GM19452 (cell line): ENCODE measurements at regions not wholly inside any gene's neighbourhood (a gene's known extent, or its start where the extent isn't known, plus 50 kb on each side); places are given as distances from the start of the nearest gene placed in this dataset.

Experiments
- ATAC-seq: cut with Tn5 transposase; IDR thresholded peaks from one replicate; pipeline ENCODE4 v1.9.1; 2021; ENCODE audit not compliant: unreplicated experiment

GRCh38 chr6:140319209-140319608 is 944.8 kb upstream of the CITED2 start:
- ATAC-seq: peak; percentile 89

- no peak for ATAC-seq
Measured at GRCh38 chr6:140318408-140318807, 944.0 kb upstream of the CITED2 start.

GRCh38 chr6:140317950-140318349 is 943.5 kb upstream of the CITED2 start:
- ATAC-seq: no peak

GRCh38 chr6:140316966-140317365 is 942.5 kb upstream of the CITED2 start:
- ATAC-seq: no peak

GRCh38 chr6:140314682-140315081 is 940.2 kb upstream of the CITED2 start:
- no peak for ATAC-seq

GRCh38 chr6:140311146-140311545 is 936.7 kb upstream of the CITED2 start:
- ATAC-seq: no peak

GRCh38 chr6:140303218-140303949 is 928.9 kb upstream of the CITED2 start:
- no peak for ATAC-seq

GRCh38 chr6:140300331-140300730 is 925.9 kb upstream of the CITED2 start:
- ATAC-seq: no peak

GRCh38 chr6:140289186-140289585 is 914.7 kb upstream of the CITED2 start:
- ATAC-seq: no peak

GRCh38 chr6:140285998-140286690 is 911.7 kb upstream of the CITED2 start:
- ATAC-seq: no peak

- ATAC-seq: no peak
Measured at GRCh38 chr6:140285471-140285870, 911.0 kb upstream of the CITED2 start.

- no peak for ATAC-seq
Measured at GRCh38 chr6:140284871-140285270, 910.4 kb upstream of the CITED2 start.

GRCh38 chr6:140283197-140283596 is 908.7 kb upstream of the CITED2 start:
- no peak for ATAC-seq

GRCh38 chr6:140281767-140282166 is 907.3 kb upstream of the CITED2 start:
- ATAC-seq: no peak

GRCh38 chr6:140281236-140281635 is 906.8 kb upstream of the CITED2 start:
- no peak for ATAC-seq

GRCh38 chr6:140276719-140277118 is 902.3 kb upstream of the CITED2 start:
- no peak for ATAC-seq

GRCh38 chr6:140276133-140276532 is 901.7 kb upstream of the CITED2 start:
- ATAC-seq: no peak

GRCh38 chr6:140275725-140276124 is 901.3 kb upstream of the CITED2 start:
- ATAC-seq: no peak

- no peak for ATAC-seq
Measured at GRCh38 chr6:140274548-140274947, 900.1 kb upstream of the CITED2 start.

- ATAC-seq: peak; percentile 89
Measured at GRCh38 chr6:140271759-140272377, 897.4 kb upstream of the CITED2 start.

GRCh38 chr6:140269591-140270165 is 895.2 kb upstream of the CITED2 start:
- no peak for ATAC-seq

GRCh38 chr6:140264431-140264830 is 890.0 kb upstream of the CITED2 start:
- ATAC-seq: no peak
